ENCODE measurements at regions not wholly inside any gene's neighbourhood (a gene's known extent, or its start where the extent isn't known, plus 50 kb on each side); places are given as distances from the start of the nearest gene placed in this dataset.
"Not testable (repeated sequence)": the region's sequence is repeated elsewhere in the genome, so short reads cannot be mapped to it uniquely, and the experiment has no call there.

GRCh38 chr3:6367171-6367570 is 493.7 kb upstream of the GRM7 start:
- DNase-seq = no peak

GRCh38 chr3:6392123-6392522 is 468.8 kb upstream of the GRM7 start:
- no peak for DNase-seq

GRCh38 chr3:6394944-6395343 is 466.0 kb upstream of the GRM7 start:
- no peak for DNase-seq

GRCh38 chr3:6396631-6397030 is 464.3 kb upstream of the GRM7 start:
- DNase-seq = no peak

GRCh38 chr3:6402666-6403065 is 458.2 kb upstream of the GRM7 start:
- DNase-seq = not testable (repeated sequence)

- DNase-seq = not testable (repeated sequence)
Observed at GRCh38 chr3:6406923-6407322, 454.0 kb upstream of the GRM7 start.

GRCh38 chr3:6416049-6416661 is 444.8 kb upstream of the GRM7 start:
- no peak for DNase-seq

- no peak for DNase-seq
Observed at GRCh38 chr3:6417174-6417573, 443.7 kb upstream of the GRM7 start.

- no peak for DNase-seq
Observed at GRCh38 chr3:6418485-6418884, 442.4 kb upstream of the GRM7 start.

- no peak for DNase-seq
Observed at GRCh38 chr3:6421666-6422445, 439.1 kb upstream of the GRM7 start.

GRCh38 chr3:6425289-6425820 is 435.6 kb upstream of the GRM7 start:
- no peak for DNase-seq

GRCh38 chr3:6428276-6428675 is 432.6 kb upstream of the GRM7 start:
- DNase-seq = not testable (repeated sequence)

GRCh38 chr3:6435951-6436350 is 425.0 kb upstream of the GRM7 start:
- no peak for DNase-seq

- no peak for DNase-seq
Observed at GRCh38 chr3:6437631-6438030, 423.3 kb upstream of the GRM7 start.

GRCh38 chr3:6438031-6438430 is 422.9 kb upstream of the GRM7 start:
- DNase-seq = no peak

- no peak for DNase-seq
Observed at GRCh38 chr3:6439226-6439625, 421.7 kb upstream of the GRM7 start.

GRCh38 chr3:6439824-6440223 is 421.1 kb upstream of the GRM7 start:
- DNase-seq = no peak

- DNase-seq = no peak
Observed at GRCh38 chr3:6444888-6445658, 415.8 kb upstream of the GRM7 start.

- DNase-seq = no peak
Observed at GRCh38 chr3:6447166-6447801, 413.6 kb upstream of the GRM7 start.

- no peak for DNase-seq
Observed at GRCh38 chr3:6448011-6448410, 412.9 kb upstream of the GRM7 start.

- no peak for DNase-seq
Observed at GRCh38 chr3:6449099-6449498, 411.8 kb upstream of the GRM7 start.

GRCh38 chr3:6452974-6453373 is 407.9 kb upstream of the GRM7 start:
- DNase-seq = no peak

- DNase-seq = no peak
Observed at GRCh38 chr3:6455031-6455430, 405.9 kb upstream of the GRM7 start.
